Caco-2 (cell line): ENCODE measurements at regions not wholly inside any gene's neighbourhood (a gene's known extent, or its start where the extent isn't known, plus 50 kb on each side); places are given as distances from the start of the nearest gene placed in this dataset.
A peak's percentile ranks its signal among the peaks of the same experiment; 100 is the strongest.

Experiments used
- BruUV-seq: library from RNA; stranded (reverse); fragments of 400-500 nt; replicated peaks from 2 replicates; lab custom pipeline; 2021; lab: Mats Ljungman, UMichigan
- CTCF ChIA-PET: fragments of 300-600 bp; sonication (Branson Sonifier 250); formaldehyde crosslinking; loops from one replicate; lab custom pipeline; 2022; ENCODE audit warnings: antibody characterized with exemption; lab: Charles Lee
- POLR2A ChIA-PET: fragments of 300-600 bp; sonication (Branson Sonifier 250); formaldehyde crosslinking; loops from one replicate; lab custom pipeline; 2022; ENCODE audit warnings: antibody characterized with exemption; lab: Charles Lee
- DNase-seq, 2 experiments: peaks; one replicate each; pipeline versions ENCODE4 v3.0.0 to v3.0.0-alpha.2; 2020 to 2022
- H3K27me3 ChIP-seq: replicated peaks from 2 replicates; pipeline ENCODE4 v1.6.0; 2011; ENCODE audit warnings: low read length; ENCODE audit not compliant: control insufficient read depth, insufficient read depth
- H3K36me3 ChIP-seq: 2 replicates; pipeline ENCODE4 v1.5.1; 2011; ENCODE audit warnings: low read length; ENCODE audit not compliant: control insufficient read depth, insufficient read depth
- H3K4me1 ChIP-seq: fragments of 250-450 bp; sonication (Bioruptor Pico); 2 replicates; pipeline ENCODE4 v1.5.1; 2020; ENCODE audit warnings: mild to moderate bottlenecking
- H3K4me3 ChIP-seq: 2 replicates; pipeline ENCODE4 v1.5.1; 2011; ENCODE audit warnings: low read depth, mild to moderate bottlenecking, control low read depth, low read length
- H3K9me3 ChIP-seq: fragments of 250-450 bp; sonication (Bioruptor Pico); 2 replicates; pipeline ENCODE4 v1.5.1; 2020; ENCODE audit warnings: mild to moderate bottlenecking, moderate library complexity
- H3K27ac Mint-ChIP-seq: one replicate; pipeline ENCODE4 v1.8.0; 2022; ENCODE audit warnings: mixed read lengths; ENCODE audit not compliant: unreplicated experiment
- H3K27me3 Mint-ChIP-seq: one replicate; pipeline ENCODE4 v1.8.0; 2022; ENCODE audit warnings: mixed read lengths; ENCODE audit not compliant: insufficient read depth, unreplicated experiment
- H3K36me3 Mint-ChIP-seq: one replicate; pipeline ENCODE4 v1.8.0; 2022; ENCODE audit warnings: mild to moderate bottlenecking, mixed read lengths; ENCODE audit not compliant: insufficient read depth, unreplicated experiment
- H3K4me1 Mint-ChIP-seq: one replicate; pipeline ENCODE4 v1.8.0; 2022; ENCODE audit warnings: low read depth, mixed read lengths; ENCODE audit not compliant: unreplicated experiment
- H3K4me3 Mint-ChIP-seq: one replicate; pipeline ENCODE4 v1.8.0; 2022; ENCODE audit warnings: mild to moderate bottlenecking, moderate library complexity, mixed read lengths; ENCODE audit not compliant: unreplicated experiment
- H3K9me3 Mint-ChIP-seq: one replicate; pipeline ENCODE4 v1.8.0; 2022; ENCODE audit warnings: mixed read lengths; ENCODE audit not compliant: unreplicated experiment
- intact Hi-C: fragments of 100-400 bp; cut with micrococcal nuclease; formaldehyde crosslinking; loops from one replicate; pipeline ENCODE4 v1.10.0; 2022; ENCODE audit not compliant: unreplicated experiment
- TF ChIP-seq, protein P1 (sequence below), 2 experiments: fragments of 200-600 bp in 1 of 2; IDR thresholded peaks; 1 replicate in 1 of 2; 2 replicates in 1 of 2; pipeline versions ENCODE4 v1.5.1 to v1.8.0; 2011 to 2022; ENCODE audit warnings: antibody characterized with exemption in 1 of 2, control low read depth in 1 of 2, inconsistent platforms in 1 of 2, low read depth in 1 of 2, low read length in 1 of 2, mild to moderate bottlenecking in 1 of 2, moderate library complexity in 1 of 2; ENCODE audit not compliant: insufficient read depth in 1 of 2, severe bottlenecking in 1 of 2, unreplicated experiment in 1 of 2

- BruUV-seq, result no TSS peak
- Histone ChIP-seq H3K4me3 (no peak overlapping the region), H3K27me3 (no peaks in the 10 kb centered on the region), H3K36me3 (no peaks in the 10 kb centered on the region), H3K4me1 (no peaks in the 10 kb centered on the region), H3K9me3 (no peaks in the 10 kb centered on the region)
- POLR2A ChIA-PET, result no interaction called here
- Mint-ChIP-seq H3K9me3 (no peaks in the 10 kb centered on the region), H3K4me3 (no peak overlapping the region), H3K4me1 (no peaks in the 10 kb centered on the region), H3K27ac (no peak overlapping the region), H3K27me3 (peaks cover 24% of the 10 kb centered on the region), H3K36me3 (no peaks in the 10 kb centered on the region)
- TF ChIP-seq, protein P1, sequence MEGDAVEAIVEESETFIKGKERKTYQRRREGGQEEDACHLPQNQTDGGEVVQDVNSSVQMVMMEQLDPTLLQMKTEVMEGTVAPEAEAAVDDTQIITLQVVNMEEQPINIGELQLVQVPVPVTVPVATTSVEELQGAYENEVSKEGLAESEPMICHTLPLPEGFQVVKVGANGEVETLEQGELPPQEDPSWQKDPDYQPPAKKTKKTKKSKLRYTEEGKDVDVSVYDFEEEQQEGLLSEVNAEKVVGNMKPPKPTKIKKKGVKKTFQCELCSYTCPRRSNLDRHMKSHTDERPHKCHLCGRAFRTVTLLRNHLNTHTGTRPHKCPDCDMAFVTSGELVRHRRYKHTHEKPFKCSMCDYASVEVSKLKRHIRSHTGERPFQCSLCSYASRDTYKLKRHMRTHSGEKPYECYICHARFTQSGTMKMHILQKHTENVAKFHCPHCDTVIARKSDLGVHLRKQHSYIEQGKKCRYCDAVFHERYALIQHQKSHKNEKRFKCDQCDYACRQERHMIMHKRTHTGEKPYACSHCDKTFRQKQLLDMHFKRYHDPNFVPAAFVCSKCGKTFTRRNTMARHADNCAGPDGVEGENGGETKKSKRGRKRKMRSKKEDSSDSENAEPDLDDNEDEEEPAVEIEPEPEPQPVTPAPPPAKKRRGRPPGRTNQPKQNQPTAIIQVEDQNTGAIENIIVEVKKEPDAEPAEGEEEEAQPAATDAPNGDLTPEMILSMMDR (IDR thresholded peaks at IDR 0.05; ENCODE audit: insufficient read depth in 1 of 2, low read depth in 1 of 2, low read length in 1 of 2, severe bottlenecking in 1 of 2, unreplicated experiment in 1 of 2), result no peak
- CTCF ChIA-PET, result no interaction called here
- intact Hi-C loops, result no loop called here
- peak in 1 of 2 experiments; percentile 37 for DNase-seq
These were observed 465.3 kb upstream of the CDH4 start for GRCh38 chr20:60786686-60787217.

DNA sequence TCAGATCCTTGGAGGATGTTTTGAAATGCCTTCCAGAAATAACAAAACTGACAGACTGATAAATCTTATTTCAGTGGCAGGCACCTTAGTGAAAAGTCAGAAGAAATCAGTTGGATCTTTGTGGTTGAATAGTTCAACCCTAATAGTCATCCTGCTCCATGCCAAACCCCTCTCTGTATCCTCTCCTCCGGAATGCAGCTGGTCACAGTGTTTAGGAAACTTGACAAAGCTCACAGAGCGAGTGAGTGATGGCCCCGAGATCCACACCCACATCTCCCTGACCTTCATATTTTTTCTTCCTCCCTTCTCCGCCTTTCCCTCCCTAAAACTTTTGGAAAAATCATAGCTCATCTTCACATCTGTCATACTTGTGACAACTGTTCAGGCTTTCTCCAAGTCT, 464.8 kb upstream of the CDH4 start:
- no TSS peak for BruUV-seq
- TF ChIP-seq, protein P1 (IDR thresholded peaks at IDR 0.05; ENCODE audit: insufficient read depth in 1 of 2, low read depth in 1 of 2, low read length in 1 of 2, severe bottlenecking in 1 of 2, unreplicated experiment in 1 of 2), result no peak
- no peak overlapping the region for H3K4me3 ChIP-seq
- Mint-ChIP-seq H3K27me3 (peaks cover 28% of the 10 kb centered on the region), H3K27ac (no peak overlapping the region), H3K36me3 (no peaks in the 10 kb centered on the region), H3K9me3 (no peaks in the 10 kb centered on the region), H3K4me1 (no peaks in the 10 kb centered on the region), H3K4me3 (no peak overlapping the region)
- intact Hi-C loops, result no loop called here
- H3K9me3 ChIP-seq, result no peaks in the 10 kb centered on the region
- no peaks in the 10 kb centered on the region for H3K27me3 ChIP-seq
- ChIA-PET CTCF (no interaction called here), POLR2A (no interaction called here)
- H3K36me3 ChIP-seq, result no peaks in the 10 kb centered on the region
- peak in 1 of 2 experiments; percentile 5 for DNase-seq
- no peaks in the 10 kb centered on the region for H3K4me1 ChIP-seq

GRCh38 chr20:60788070-60788469, 464.0 kb upstream of the CDH4 start:
- Mint-ChIP-seq H3K4me1 (no peaks in the 10 kb centered on the region), H3K9me3 (no peaks in the 10 kb centered on the region), H3K4me3 (no peak overlapping the region), H3K27ac (no peak overlapping the region), H3K36me3 (no peaks in the 10 kb centered on the region), H3K27me3 (peaks cover 28% of the 10 kb centered on the region)
- Histone ChIP-seq H3K9me3 (no peaks in the 10 kb centered on the region), H3K27me3 (no peaks in the 10 kb centered on the region), H3K4me3 (no peak overlapping the region), H3K36me3 (no peaks in the 10 kb centered on the region), H3K4me1 (no peaks in the 10 kb centered on the region)
- TF ChIP-seq, protein P1 (IDR thresholded peaks at IDR 0.05; ENCODE audit: insufficient read depth in 1 of 2, low read depth in 1 of 2, low read length in 1 of 2, severe bottlenecking in 1 of 2, unreplicated experiment in 1 of 2), result no peak
- ChIA-PET POLR2A (no interaction called here), CTCF (no interaction called here)
- intact Hi-C loops, result no loop called here
- DNase-seq, result no peak
- no TSS peak for BruUV-seq
